ENCODE measurements at regions not wholly inside any gene's neighbourhood (a gene's known extent, or its start where the extent isn't known, plus 50 kb on each side); places are given as distances from the start of the nearest gene placed in this dataset.
"Not testable (repeated sequence)": the region's sequence is repeated elsewhere in the genome, so short reads cannot be mapped to it uniquely, and the experiment has no call there.

DNA sequence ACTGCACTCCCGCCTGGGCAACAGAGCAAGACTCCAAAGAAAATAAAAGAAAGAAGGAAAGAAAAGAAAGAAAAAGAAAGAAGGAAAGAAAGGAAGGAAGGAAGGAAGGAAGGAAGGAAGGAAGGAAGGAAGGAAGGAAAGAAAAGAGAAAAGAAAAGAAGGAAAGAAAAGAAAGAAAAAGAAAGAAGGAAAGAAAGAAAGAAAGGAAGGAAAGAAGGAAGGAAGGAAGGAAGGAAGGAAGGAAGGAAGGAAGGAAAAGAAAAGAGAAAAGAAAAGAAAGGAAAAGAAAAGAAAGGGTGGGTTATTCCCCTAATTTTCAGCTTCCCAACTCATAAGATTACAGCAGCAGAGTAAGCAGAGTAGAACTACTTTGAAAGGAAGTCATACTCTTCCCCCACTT lies 64.4 kb downstream of the TMEM200C start:
- DNase-seq = not testable (repeated sequence)

DNA sequence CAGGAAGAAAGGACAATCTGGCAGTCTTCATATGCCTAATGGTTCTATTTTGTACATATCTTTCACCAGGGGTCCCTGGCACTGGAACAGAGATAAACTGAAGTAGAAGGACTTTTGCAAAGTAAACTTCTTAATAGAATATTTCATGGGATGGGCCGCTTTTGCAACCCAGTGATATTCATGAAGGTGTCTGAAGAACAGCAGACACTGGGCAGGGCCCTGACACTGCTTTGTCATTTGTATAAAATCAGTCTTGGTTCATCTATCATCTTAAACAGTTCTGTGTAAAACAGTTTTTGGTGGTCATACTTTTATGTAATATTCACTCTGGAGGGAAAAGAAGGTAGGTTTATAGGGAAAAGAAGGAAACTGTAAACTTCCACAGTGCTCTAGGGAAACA lies 66.4 kb downstream of the TMEM200C start:
- DNase-seq = no peak

DNA sequence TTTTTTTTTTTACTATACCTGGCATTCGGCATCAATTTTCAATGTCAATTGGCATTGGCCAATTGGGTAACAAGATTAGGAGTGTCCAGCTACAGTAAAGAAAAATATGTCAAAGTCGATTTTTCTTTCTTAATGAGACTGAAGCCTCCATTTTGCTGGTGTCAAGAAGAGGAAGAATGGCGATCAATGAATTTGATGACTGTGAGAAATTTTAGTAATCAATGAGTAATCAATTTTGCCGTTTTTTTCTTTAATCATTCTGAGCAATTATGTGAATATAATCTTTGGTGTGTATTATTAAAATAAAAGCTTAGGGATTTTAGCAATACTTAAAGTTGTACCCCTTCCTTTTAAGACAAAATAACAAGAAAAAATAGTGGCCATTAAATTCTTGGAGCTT lies 69.7 kb downstream of the TMEM200C start:
- no peak for DNase-seq

DNA sequence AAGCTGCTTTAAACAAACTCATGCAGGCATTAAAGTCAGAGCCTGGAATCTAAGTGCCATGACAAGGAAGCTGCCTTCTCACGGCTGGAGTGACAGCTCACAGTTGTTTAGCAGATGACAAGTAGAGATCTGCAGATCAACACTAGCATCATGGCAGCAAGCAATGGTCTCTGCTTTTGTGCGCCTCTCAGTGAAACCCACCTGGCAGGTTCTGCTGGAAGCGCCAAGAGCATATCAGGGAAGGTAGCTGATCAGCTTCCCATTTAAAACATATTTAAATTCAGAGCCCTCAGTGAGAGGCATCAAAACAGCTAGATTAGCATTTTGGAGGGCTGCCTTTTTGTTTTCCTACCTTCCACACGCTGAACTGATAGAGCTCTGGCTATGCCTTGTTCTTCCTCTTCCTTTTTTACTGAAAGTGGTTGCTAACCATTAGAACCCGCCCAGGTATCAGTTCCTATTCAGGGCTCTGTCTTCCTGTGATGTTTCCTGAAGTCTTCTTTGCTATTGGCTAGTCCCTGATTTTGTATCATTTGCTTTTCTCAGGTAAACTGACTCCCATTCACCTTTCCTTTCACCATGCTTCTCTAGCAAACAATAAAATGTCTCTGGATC lies 70.8 kb downstream of the TMEM200C start:
- no peak for DNase-seq

DNA sequence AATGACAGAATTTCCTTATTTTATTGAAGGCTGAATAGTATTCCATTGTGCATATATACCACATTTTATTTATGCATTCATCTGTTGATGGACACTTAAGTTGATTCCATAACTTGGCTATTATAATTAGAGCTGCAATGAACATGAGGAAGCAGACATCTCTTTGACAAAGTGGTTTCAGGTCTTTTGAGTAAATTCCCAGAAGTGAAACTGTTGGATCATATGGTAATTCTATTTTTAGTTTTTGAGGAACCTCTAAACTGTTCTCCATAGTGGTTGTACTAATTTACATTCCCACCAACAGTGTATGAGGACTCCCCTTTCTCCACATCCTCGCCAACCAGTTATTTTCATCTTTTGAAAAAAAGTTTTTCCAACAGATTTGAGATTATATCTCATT lies 77.5 kb downstream of the TMEM200C start:
- no peak for DNase-seq

DNA sequence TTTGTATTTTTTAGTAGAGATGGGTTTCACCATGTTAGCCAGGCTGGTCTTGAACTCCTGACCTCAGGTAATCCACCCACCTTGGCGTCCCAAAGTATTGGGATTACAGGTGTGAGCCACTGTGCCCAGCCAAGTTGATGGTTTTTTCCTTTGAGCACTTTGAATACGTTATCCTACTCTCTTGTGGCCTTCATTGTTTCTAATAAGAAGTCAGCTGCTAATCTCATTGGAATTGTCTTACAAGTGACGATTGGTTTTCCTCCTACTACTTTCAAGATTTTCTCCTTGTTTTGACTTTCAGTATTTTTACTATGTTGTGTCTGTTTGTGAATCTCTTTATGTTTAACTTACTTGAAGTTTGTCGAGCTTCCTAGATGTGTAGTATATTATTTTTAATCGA lies 88.5 kb downstream of the TMEM200C start:
- no peak for DNase-seq

DNA sequence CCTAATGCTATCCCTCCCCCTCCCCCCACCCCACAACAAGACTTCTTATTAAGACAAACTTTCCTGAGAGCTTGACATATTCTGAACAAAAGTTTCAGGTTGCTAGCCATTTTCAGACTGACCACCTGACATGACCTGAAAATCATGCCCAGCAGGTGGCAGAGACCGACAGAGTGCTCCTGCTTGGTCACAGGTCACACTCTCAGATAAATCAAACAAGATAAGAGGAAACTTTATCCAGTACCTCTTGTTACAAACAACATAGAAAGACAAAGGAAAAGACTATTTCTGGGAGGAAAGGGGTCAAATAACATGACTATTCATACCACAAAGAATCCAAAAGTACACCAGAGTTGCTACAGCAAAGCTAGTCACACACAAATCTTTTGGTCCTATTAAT lies 107.4 kb downstream of the TMEM200C start:
- DNase-seq = no peak

DNA sequence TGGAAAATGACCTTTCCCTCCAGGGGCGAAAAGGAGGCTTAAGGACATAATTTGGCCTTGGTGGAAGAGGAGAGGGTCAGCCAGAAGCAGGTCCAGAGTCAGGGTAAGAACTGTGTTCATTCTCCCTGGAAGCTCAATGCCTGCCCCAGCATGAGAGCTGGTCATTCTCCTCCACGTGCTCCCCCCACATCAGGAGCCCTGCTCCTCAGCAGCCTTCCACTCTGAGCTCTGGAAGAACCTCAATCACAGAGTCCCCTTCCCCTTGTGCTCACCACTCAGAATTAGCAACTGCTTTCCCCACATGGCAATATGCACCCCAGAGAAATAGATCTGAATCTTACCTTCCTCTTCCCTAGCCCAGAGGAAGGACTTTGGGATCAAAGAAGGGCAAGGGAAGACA lies 115.4 kb downstream of the TMEM200C start:
- no peak for DNase-seq

DNA sequence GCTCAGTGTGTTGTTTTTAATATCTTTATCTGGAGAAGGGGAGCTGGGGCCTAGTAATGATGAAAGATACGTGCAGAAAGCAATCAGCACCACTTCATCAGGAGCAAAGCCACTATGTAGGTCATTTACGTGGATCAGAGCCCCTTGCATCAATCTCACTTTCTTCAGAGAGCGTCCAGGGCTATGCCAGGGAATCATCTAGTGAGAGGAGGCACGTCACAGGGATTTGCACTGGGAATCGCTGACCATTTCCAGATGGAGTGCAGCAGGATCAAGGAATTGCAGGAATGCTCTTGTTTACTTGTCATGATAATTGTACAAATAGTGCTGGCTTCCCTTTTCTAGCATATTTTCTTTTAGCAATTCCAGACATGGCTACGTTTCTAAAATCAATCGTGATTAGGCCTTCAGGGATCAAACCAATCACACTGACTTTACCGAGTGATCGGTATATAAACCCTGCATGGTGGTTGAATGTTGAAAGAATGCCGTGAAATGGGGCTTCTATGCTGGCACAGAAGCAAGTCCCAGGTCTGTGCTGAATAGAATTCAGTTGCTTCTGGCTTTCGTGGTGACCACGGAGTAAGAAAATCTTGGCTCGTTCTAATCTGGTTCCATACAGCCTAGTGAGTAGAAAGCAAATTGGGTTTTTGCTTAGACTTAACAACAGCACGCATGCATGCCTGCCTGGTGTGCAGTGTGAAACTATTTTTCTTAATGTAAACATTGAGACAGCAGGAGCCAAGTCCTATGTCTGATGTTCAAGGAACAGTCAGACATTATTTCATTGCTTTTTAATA lies 122.8 kb downstream of the TMEM200C start:
- no peak for DNase-seq

DNA sequence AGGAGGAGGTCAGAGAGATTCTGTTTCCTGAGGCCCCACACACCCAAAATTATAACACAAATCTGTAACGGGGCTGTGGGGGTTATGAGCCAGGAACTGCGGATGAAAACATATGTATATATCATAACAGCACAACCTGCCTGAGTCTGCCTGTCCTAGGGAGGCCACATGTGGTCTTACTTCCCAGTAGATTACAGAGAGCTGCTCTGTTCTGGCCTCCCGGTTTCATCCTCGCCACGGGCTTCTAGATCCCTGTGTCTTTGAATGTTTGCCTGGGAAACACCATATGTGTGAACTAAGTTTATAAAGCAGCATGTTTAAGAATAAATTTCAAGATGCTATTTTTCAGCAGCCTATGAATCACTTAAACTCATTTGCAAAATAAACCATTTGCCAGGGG lies 124.0 kb downstream of the TMEM200C start:
- DNase-seq = no peak

DNA sequence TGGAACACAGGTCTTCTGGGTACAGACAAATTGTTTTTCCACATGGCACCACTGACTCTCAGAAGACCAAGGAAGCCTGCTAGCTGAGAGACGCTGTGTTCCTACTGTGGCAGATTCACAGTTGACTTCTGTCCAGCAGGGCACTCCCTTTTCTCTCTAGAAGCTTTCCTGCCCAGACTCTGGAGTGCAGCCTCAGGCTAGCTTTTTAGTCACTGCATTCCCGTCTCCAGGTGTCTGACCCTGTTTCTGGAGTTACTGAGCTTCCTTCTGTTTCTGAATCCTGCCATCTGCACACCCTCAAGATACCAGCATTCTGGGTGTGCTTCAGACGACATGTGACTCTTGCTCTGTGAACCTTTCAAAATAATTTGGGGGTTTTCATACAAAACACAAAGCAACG lies 125.1 kb downstream of the TMEM200C start:
- no peak for DNase-seq

DNA sequence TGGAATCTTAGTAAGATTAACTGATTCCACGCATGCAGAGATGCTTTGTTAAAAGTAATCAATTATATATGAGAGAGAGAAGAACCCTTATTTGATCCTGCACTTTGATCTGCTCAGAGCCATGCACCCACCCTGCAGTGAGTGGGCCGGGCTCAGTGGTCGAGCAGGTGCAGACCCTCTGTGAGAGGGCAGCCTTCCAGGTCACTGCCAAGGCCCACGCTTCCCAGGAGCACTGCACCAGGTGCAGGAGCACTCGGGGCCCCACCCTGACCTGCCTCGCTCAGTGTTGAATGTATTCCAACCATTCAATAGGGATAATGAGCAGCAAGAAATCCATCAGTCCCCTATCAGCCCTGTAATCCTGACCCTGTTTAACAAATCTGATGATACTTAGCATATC lies 126.9 kb downstream of the TMEM200C start:
- DNase-seq = no peak

DNA sequence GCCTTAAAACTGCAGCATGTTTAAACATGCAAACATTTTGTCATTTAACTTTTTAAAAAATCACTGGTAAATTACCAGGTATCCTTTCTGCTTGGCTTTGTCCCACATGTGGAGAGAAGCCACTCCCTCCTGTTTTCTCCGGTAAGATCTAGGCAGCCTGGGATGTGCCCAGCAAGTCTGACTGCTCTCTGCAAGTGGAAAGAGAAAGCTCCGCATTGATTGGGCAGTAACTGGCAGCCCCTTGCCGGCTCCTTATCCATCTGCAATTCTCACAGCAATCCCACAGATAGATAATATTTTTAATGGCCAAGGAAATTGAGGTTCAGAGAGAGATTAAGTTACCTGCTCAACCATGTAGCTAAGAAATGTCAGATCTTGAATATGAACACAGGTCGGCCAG lies 136.1 kb downstream of the TMEM200C start:
- DNase-seq = no peak

DNA sequence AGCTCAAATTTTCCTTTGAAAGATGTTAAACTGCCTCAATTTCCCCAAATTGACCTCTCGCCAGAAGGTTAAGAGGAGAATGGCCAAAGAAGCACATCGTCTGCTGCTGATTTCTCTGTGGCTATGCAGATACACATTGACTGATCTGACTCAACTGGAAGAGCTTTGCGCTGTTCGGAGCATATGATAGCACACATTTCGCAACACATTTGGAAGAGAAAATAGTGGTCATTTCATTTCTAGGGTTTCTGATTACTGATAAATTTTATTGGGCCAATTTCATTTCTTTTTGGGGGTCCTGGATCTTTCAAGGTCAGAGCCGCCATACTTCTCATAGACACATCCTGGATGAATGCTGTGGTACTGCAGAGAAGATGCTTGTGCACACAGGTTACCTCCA lies 138.5 kb downstream of the TMEM200C start:
- no peak for DNase-seq

DNA sequence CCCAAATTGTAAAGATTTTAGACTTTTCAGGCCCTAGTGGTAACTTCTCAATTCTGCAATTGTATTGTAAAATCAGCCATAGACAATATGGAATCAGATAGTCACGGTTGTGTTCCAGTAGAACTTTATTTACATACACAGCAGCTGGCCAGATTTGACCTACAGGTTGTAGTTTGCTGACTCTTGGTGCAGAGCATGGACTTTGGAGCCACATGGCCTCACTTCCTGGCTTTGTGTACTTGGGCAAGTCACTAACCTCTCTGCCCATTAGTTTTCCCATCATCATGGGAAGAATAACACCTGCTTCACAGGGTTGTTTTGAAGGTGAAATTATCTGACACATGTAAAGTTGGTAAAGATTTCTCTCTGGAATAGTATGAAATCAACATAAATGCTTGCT lies 147.6 kb downstream of the TMEM200C start:
- no peak for DNase-seq

DNA sequence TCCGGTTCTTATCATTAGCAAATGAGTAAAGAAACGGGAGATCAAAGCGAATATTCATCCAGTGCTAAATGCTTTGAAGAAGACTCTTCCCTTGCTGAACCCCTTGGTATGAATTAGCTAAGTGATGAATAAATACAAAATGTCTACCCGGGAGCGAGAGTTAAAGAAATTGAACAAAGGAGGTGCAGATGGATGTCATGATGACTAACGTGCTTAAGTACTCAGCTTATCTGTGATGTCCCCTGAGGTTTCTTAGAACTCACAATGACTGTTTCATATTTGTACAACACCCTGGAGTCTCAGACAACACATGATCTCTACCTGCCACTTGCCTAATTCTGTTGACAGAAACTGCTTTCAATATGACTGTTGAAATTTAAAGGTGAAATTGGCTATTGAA lies 148.5 kb downstream of the TMEM200C start:
- DNase-seq = no peak

DNA sequence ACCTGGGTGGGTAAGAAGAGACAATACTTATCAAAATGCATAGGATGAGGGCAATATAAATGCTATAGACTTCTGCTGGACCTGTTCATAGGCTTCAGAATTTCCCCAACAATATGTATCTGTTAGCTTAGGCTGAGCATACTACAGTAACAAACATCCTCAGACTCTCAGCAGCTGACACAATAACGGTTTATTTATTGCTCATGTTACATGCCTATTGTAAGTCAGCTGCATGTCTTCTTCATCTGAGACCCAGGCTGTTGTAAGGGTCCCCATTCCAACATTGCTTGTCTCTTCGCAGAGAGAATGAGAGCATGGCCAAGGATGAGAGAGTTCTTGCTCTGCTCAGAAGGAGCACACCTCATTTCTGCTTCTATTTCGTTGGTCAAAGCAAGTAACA lies 150.7 kb downstream of the TMEM200C start:
- DNase-seq = no peak

DNA sequence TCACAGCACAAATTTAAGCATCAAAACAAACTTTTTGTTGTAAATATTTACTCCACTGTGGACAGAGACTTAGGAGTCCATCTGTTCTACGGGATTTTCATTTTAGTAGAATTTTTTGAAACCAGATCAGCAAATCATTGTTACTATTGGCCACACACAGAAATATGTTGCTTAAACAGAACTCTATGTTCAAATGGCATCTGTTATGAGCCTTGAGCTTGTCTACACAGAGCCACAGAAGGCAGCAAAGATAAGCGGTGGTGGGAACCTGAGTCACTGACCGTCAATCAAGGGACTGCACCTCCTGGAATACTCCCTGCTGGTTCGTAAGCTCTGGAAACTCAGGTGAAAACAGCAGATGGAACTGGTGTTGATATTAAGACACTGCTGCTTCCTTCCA lies 156.8 kb downstream of the TMEM200C start:
- DNase-seq = no peak

DNA sequence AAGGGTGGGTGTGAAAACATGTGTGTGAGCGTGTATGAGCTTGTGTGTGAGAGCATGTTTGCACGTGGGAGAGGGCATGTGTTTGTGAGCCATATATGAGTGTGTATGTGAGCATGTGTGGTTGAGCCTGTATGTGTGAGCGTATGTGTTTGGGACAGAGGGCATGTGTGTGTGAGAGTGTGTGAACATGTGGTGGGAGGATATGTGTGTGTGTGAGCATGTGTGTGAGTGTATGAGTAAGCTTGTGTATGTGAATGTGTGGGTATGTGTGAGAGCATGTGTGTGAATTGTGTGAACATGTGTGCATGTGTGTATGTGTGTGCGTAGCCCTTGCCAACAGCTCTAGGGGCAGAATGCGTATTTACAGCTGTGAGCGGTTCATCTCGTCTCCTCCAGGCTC lies 163.0 kb downstream of the TMEM200C start:
- no peak for DNase-seq

DNA sequence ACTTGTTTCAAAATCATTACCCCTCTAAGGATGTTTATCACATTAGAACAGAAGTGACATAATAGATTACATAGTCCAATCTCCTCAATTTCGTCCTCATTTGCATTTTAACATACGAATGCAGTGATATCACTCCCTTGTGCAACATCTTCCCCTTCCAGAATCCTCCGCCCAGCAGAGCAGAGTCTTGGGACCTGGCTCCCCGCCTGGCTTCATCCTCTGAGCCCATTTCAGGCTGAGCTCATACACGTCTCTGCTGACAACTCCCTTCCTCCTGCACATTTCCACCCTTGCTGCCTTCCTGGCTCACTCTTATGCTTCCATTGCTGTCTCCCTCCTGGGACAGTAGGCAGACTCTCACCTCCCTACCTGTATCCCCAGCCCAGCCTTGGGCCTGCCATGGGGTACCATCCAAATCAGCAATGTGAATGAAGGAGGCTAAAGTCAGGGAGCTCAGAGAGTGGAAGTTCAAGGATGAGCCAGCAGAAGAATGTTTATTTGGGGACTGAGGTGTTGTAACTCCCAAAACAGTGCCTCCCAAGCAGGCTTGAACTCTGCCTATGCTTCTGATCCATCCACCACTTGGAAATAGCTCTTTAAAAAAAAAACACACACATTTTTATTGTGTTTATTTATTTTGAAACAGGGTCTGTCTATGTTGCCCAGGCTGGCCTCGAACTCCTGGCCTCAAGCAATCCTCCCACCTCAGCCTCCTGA lies 165.2 kb downstream of the TMEM200C start:
- no peak for DNase-seq

DNA sequence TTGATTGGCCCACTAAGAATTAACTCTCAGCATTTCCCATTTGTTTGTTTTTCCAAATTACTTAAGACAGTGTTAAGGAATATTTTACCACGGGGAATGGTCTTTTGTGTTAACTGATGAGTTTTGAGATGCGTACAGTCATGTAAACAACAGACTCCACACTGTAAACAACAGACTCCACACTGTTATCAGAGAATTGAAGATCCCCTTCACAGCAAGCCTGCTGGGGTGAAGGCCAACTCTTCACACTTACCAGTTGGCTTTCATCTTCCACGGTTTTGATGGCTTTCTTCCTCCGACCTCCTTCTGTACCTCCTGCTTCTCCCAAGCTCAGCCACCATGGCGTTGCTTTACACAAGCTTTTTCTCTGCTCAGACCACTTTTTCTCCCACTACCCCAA lies 166.8 kb downstream of the TMEM200C start:
- no peak for DNase-seq

DNA sequence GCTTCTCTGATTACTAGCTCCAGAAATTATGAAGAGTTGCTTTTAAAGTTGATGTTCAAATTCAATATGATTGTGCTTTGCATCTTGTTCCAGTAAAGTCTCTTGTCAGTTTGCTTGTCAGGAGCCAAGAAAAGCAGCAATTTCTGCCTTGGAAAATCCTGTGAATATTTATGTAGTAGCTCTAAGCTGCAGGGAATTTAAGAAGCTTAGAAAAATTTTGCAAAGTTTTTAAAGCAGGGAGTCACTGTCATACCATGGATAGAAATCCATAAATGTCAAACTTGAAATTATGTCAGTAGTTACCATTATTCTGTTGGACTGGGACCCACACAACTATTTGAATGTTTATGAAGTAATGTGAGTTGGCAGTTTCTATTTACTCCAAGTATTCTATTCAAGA lies 169.3 kb downstream of the TMEM200C start:
- no peak for DNase-seq

DNA sequence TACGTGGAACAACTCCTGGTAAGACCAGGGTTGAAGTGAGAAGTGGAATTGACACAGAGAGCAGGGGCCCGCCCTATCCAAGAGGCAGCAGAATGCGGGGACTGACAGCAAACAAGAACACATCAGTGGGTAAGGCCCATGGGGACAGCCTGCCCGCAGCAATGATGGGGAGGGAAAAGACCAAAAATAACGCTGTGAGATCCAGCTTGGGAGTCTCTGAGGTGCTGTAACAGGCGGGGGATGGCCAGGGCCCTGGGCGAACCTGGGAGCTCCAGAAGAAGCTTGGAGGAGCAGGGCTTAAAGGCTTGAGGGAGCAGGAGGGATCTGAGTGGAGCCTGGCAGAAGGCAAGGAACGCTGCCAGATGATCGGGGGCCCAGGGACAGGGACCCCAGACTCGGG lies 173.4 kb downstream of the TMEM200C start:
- no peak for DNase-seq

DNA sequence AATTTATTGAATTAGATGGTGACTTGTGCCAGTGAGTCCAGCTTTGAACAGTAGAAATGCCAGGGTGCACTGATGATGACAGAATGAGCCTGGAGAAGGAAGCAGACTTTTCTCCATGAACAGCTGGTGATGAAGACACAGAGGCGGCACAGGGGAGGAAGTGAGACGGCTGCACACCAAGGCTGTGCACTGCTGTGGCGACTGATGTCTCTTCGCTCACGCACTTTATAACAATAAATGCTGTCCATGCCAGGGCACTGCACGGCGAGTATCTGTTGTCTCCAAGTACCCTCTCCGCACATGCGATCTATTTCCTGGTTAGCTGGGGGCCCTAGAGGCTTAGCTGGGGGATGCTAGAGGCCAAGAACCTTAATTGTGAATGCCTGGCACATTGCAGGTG lies 175.2 kb downstream of the TMEM200C start:
- DNase-seq = no peak
